Stomach (tissue), 8 donors: ENCODE measurements at regions not wholly inside any gene's neighbourhood (a gene's known extent, or its start where the extent isn't known, plus 50 kb on each side); places are given as distances from the start of the nearest gene placed in this dataset.
"Not testable (repeated sequence)": the region's sequence is repeated elsewhere in the genome, so short reads cannot be mapped to it uniquely, and the experiment has no call there.

Experiments used
- DNase-seq, 2 donors: peaks; one replicate each; pipeline versions ENCODE4 v3.0.0 to v3.0.0-alpha.2; 2013 to 2019
- H3K27ac ChIP-seq, 5 donors: fragments of 200-600 bp in 4 of 5; sonication (generic) in 4 of 5; one replicate each; pipeline ENCODE4 v1.5.1; 2013 to 2019; ENCODE audit warnings: mild to moderate bottlenecking in 1 of 5, moderate library complexity in 1 of 5
- H3K27me3 ChIP-seq, 3 donors: fragments of 200-600 bp; sonication (generic); one replicate each; pipeline ENCODE4 v1.5.1; 2017 to 2019; ENCODE audit warnings: mixed run types in 1 of 3
- H3K36me3 ChIP-seq, 4 donors: fragments of 200-600 bp; sonication (generic); 1 replicate in 3 of 4; 2 replicates in 1 of 4; pipeline ENCODE4 v1.5.1; 2016 to 2019
- H3K4me1 ChIP-seq, 4 donors: fragments of 200-600 bp; sonication (generic); one replicate each; pipeline ENCODE4 v1.5.1; 2016 to 2019
- H3K4me3 ChIP-seq, 4 donors: fragments of 200-600 bp; sonication (generic) in 3 of 4; one replicate each; pipeline ENCODE4 v1.5.1; 2016 to 2019; ENCODE audit warnings: mild to moderate bottlenecking in 1 of 4
- H3K9me3 ChIP-seq, 4 donors: fragments of 200-600 bp; sonication (generic); one replicate each; pipeline ENCODE4 v1.5.1; 2016 to 2019
- EP300 ChIP-seq: sonication (generic); formaldehyde crosslinking; IDR thresholded peaks from one replicate; pipeline ENCODE4 v1.6.1; 2017; ENCODE audit warnings: antibody characterized with exemption
- POLR2A ChIP-seq, 4 donors: fragments of 450-650 bp; IDR thresholded peaks; one replicate each; pipeline ENCODE4 v1.6.1; 2016; ENCODE audit warnings: antibody characterized with exemption in 4 of 4, control low read depth in 2 of 4, mild to moderate bottlenecking in 1 of 4, moderate library complexity in 1 of 4
- POLR2AphosphoS5 ChIP-seq, 3 donors: sonication (generic); formaldehyde crosslinking; IDR thresholded peaks; one replicate each; pipeline ENCODE4 v1.6.1; 2016; ENCODE audit warnings: antibody characterized with exemption in 3 of 3
- WGBS, 5 donors: extraction: QIAGEN DNeasy Blood & Tissue Kit in 3 of 5; methylation state at CpG; one replicate each; pipeline versions ENCODE4 v1.1.5 to v1.1.7; 2013 to 2018; 5-methylcytosine and 5-hydroxymethylcytosine counted together
- intact Hi-C: fragments of 100-400 bp; cut with DNase I; formaldehyde crosslinking; loops from one replicate; pipeline ENCODE4 v1.15.1; 2023; ENCODE audit warnings: low total_unique reads
- TF ChIP-seq, protein P1 (sequence below), 7 experiments: fragments of 450-650 bp in 4 of 7; fragments of 200-600 bp in 3 of 7; sonication (generic) in 3 of 7; IDR thresholded peaks; one replicate each; pipeline ENCODE4 v1.5.1; 2016 to 2019; ENCODE audit warnings: antibody characterized with exemption in 7 of 7, control low read depth in 2 of 7, mild to moderate bottlenecking in 1 of 7
- donor health status: healthy with polysubstance abuse.
- donor health status: Bipolar disorder and iron deficiency.
- donor health status: healthy.

DNA sequence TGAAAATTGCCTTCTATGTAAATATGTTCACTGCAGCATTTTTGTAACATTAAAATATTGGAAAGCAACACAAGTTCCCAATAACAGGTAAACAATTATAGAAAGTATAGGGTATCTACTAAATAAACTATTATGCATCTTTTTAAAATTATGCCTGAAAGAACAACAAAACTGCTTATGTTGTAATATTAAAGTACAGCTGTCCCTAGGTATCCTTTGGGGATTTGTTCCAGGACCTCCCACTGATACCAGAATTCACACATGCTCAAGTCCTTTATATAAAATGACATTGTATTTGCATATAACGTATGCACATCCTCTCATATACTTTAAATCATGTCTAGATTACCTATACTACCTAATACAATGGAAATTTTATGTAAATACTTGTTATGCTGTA is 121.8 kb upstream of the TNFSF4 start:
- H3K27me3 ChIP-seq, result no peaks in the 10 kb centered on the region
- H3K36me3 ChIP-seq, result no peaks in the 10 kb centered on the region
- peaks cover 0 to 35% (median 9%) of the 10 kb centered on the region in 4 donors for H3K4me1 ChIP-seq
- no peak overlapping the region for H3K4me3 ChIP-seq
- DNase-seq, result no peak
- no peak overlapping the region for H3K27ac ChIP-seq
- 76 to 88% (median 86%) methylated on average over 1 of the region's 1 CpG for WGBS, 5 donors
- no peaks in the 10 kb centered on the region for H3K9me3 ChIP-seq
- TF ChIP-seq POLR2AphosphoS5 (IDR thresholded peaks at IDR 0.05) (no peak), EP300 (no peak), POLR2A (IDR thresholded peaks at IDR 0.05) (no peak)
- TF ChIP-seq, protein P1, sequence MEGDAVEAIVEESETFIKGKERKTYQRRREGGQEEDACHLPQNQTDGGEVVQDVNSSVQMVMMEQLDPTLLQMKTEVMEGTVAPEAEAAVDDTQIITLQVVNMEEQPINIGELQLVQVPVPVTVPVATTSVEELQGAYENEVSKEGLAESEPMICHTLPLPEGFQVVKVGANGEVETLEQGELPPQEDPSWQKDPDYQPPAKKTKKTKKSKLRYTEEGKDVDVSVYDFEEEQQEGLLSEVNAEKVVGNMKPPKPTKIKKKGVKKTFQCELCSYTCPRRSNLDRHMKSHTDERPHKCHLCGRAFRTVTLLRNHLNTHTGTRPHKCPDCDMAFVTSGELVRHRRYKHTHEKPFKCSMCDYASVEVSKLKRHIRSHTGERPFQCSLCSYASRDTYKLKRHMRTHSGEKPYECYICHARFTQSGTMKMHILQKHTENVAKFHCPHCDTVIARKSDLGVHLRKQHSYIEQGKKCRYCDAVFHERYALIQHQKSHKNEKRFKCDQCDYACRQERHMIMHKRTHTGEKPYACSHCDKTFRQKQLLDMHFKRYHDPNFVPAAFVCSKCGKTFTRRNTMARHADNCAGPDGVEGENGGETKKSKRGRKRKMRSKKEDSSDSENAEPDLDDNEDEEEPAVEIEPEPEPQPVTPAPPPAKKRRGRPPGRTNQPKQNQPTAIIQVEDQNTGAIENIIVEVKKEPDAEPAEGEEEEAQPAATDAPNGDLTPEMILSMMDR (IDR thresholded peaks at IDR 0.05), result no peak
- intact Hi-C loops, result no loop called here

DNA sequence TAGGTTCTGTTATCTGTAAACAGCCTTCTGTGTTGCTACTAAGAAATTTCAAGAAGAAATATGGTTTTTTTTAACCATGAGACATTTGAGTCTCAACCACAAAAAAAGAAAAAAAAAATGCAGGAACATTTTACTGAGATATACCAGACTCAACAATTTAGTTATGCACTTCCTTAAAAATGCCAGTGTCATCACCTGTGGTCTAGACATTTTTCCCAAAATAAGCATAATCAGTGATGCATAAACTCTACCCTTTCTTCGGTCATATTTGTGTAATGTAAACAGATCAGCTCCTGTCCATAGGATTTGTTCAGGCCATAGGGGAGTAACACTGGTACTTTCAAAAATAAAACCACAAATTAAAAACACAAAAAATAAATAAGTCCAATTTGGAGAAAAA is 122.6 kb upstream of the TNFSF4 start:
- intact Hi-C loops, result no loop called here

DNA sequence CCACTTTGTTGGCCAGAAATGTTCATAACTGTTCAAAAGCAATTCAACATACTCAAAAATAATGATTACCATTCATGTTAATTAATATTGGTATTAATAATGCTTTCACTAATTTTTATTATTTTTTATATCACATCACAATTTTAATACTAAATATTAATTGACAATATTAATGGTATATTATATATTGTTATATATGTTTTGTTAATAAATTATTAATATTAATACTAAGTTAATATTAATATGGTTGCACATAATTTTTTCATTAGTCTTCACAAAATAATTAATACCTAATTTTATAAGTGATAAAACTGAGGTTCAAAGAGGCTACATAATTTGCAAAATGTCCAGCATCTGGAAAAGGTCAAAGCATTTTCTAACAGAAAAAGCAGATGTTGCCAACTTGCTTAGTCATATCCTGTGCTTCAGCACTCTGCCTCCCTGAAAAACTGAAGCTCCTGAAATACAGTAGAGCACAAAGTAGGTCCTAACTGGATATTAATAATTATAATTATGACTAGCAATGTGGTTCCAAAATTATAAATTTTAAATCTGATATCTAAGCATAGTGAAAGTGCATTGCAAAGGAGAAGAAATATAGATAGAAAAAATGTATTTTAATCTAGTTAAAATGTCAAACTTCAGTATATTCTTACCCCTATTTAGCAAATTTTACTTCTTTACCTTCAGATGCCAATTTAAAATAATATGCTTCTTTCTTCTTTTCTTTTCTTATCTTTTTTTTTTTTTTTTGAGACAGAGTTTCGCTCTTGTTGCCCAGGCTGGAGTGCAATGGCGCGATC is 123.2 kb upstream of the TNFSF4 start:
- H3K27me3 ChIP-seq, result no peaks in the 10 kb centered on the region
- intact Hi-C loops, result no loop called here
- H3K9me3 ChIP-seq, result no peaks in the 10 kb centered on the region
- H3K4me1 ChIP-seq, result peaks cover 0 to 35% (median 9%) of the 10 kb centered on the region in 4 donors
- no peak for TF ChIP-seq EP300
- TF ChIP-seq, protein P1 (IDR thresholded peaks at IDR 0.05), result no peak
- TF ChIP-seq POLR2A (IDR thresholded peaks at IDR 0.05), result no peak
- TF ChIP-seq POLR2AphosphoS5 (IDR thresholded peaks at IDR 0.05), result no peak
- peak in 1 of 2 donors; percentile 40 for DNase-seq
- no peak overlapping the region for H3K4me3 ChIP-seq
- peaks cover 0 to 7% (median 0%) of the 10 kb centered on the region in 4 donors for H3K36me3 ChIP-seq
- 95 to 100% (median 96%) methylated on average over 2 to 3 of the region's 3 CpGs for WGBS, 5 donors
- peak overlapping the region in 2 of 5 donors; percentile 21 to 34 for H3K27ac ChIP-seq

More for the DNA sequence above, 122.6 kb upstream of the TNFSF4 start:
- no peak for DNase-seq
- Histone ChIP-seq H3K27ac (no peak overlapping the region), H3K36me3 (peaks cover 0 to under 1% (median 0%) of the 10 kb centered on the region in 4 donors), H3K4me3 (no peak overlapping the region), H3K9me3 (no peaks in the 10 kb centered on the region), H3K4me1 (peaks cover 0 to 35% (median 9%) of the 10 kb centered on the region in 4 donors), H3K27me3 (no peaks in the 10 kb centered on the region)
- WGBS, 5 donors, result 66 to 73% (median 69%) methylated on average over 1 of the region's 1 CpG
- TF ChIP-seq, protein P1 (IDR thresholded peaks at IDR 0.05), result no peak
- TF ChIP-seq EP300 (no peak), POLR2A (IDR thresholded peaks at IDR 0.05) (no peak), POLR2AphosphoS5 (IDR thresholded peaks at IDR 0.05) (no peak)

DNA sequence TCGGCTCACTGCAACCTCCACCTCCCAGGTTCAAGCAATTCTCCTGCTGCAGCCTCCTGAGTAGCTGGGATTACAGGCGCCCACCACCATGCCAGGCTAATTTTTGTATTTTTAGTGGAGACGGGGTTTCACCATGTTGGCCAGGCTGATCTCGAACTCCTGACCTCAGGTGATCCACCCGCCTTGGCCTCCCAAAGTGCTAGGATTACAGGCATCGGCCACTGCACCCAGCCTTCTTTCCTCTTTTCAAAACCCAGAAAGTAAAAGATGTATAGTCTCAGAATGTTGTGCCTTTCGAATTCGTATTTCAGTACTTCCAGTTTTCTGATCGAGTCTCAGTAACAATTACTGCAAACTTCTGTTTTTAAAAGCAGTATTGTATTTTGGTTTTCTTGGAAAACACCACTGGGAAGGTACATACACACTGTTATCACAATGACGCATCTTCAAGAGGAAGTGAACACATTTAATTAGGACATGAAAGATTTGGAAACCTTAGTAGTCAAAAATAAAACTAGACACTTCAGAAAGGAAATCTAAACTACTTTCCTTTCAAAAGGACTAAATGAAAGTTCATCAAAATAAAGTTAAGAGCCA is 123.9 kb upstream of the TNFSF4 start:
- DNase-seq, result peak in 1 of 2 donors; percentile 2
- intact Hi-C loops, H3K27me3 ChIP-seq, H3K4me3 ChIP-seq, H3K9me3 ChIP-seq, H3K36me3 ChIP-seq: not testable (repeated sequence)
- peak overlapping the region in 3 of 5 donors; percentile 14 to 34 (median 21) for H3K27ac ChIP-seq
- WGBS, 5 donors, result 75 to 81% (median 79%) methylated on average over 10 of the region's 10 CpGs
- H3K4me1 ChIP-seq, result peaks cover 0 to 35% (median 9%) of the 10 kb centered on the region in 4 donors
